NK-92 treated with Interleukin-12 subunit alpha and Interleukin-12 subunit beta, amount 100 ng/mL, for 24 hours (cell line): ENCODE measurements at regions not wholly inside any gene's neighbourhood (a gene's known extent, or its start where the extent isn't known, plus 50 kb on each side); places are given as distances from the start of the nearest gene placed in this dataset.
"Not testable (repeated sequence)": the region's sequence is repeated elsewhere in the genome, so short reads cannot be mapped to it uniquely, and the experiment has no call there.

Experiments
- DNase-seq: peaks from one replicate; lab custom pipeline; 2025; lab: John Stamatoyannopoulos, UW

DNA sequence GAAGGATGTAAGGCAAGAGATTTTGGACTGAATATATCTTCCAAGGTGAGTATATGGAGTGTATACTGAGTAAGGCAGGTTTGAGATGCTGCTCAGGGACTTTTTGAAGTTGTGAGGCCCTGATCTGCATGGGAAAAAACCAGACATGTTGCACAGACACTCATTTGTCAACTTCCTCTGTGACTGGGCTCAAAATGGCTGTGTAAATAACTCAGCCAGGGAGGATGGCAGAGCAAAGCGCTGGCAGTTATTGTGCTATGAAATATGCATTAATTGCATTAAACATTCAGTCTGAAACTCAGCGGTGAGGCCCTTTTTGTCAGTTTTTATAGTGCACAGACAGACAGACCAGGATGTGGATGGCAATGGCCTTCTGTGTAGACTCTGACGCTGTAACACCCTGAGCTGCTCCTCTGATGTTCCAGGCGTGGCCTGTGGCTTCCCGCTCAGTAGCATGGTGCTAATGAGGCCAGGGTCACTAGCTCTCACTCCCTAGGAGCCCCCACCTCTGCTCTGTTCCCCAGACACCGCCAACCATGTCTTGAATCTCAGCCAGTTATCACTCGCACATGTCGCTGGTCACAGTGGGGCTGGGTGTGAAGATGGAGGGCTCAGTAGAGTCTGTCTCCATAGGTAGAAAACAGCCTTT lies 307.0 kb upstream of the PROX1 start:
- no peak for DNase-seq

DNA sequence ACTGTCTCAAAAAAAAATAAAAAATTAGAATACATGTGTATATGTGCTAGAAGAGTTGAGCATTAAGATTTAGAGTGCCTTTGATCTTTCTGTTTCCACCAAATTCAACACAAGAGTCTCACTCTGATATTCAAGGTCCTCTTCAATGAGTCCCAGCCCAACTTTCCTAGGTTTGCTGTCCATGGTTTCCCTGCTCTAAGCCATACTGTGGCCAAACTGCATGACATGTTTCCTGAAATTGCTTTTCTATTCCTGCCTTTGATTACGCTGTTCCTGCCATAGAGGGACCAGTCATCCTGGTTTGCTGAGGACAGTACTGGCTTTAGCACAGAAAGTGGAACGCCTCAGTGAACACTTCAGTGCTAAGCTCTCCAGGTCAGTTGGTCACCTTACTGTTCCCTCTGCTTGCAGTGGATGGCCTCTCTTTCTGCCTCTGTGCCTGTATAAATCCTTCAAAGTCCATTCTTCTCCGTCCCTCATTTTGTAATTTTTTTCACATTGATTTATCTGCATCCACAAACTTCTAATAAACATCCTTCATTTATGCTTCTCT lies 305.9 kb upstream of the PROX1 start:
- DNase-seq = no peak

DNA sequence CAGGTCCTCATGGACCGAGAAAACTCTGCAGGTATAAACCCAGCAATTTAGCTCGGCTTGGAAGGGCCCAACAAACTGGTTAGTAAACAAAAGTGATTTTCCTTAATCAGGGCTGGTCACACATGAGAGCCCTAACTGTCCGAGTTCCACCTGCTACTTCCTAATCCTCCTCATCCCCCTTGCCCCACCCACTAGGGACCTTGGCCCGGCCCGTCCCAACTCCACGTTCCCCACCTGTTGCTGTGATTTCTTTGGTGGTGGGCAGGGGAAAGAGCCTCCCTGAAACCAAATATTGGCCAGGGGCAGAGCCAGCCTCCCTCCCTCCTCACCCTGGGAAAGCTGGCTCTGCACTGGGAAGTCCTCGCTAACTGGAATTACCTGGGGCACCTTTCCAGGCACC lies 304.2 kb upstream of the PROX1 start:
- no peak for DNase-seq

- no peak for DNase-seq
These were observed 303.3 kb upstream of the PROX1 start for GRCh38 chr1:213684454-213684853.

DNA sequence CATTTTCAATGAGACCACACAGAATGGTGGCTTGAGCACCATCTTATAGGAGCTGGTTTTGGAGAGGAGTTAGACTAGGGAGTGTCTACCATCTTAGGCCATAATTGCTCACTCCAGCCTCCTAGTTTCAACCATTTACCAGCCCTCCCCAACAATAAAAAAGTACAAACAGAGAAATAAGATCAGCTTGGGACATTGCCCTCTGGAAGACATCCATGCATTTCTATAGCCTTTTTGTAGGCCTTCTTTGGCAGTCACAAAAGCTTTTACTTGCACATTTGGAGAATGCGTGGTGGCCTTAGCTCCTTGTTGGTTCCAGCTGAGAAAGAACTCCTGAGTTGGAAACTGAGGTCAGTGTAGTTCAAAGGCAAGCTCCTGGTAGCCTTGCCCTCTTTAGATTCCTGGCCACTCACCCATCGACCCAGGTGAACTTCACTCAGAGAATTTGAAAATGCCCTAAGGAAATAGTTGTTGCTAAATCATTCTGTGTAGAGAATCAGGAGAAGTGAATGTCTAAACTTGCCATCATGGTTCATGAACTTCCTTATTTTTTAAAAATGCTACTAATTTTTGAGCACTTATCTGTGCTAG lies 301.7 kb upstream of the PROX1 start:
- DNase-seq = no peak

DNA sequence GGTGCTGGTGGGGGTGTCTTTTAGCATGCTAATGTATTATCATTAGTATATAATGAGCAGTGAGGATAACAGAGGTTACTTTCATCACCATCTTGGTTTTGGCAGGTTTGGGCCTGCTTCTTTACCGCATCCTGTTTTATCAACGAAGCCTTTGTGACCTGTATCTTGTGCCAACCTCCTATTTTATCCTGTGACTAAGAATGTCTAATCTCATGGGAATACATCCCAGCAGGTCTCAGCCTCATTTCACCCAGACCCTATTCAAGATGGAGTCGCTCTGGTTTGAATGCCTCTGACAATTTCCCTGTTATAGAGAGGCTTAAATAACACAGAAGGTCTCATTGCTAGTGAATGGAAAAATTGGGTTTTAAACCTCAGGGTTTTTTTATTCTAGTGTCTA lies 300.8 kb upstream of the PROX1 start:
- DNase-seq = no peak

GRCh38 chr1:213687832-213688231 lies 299.9 kb upstream of the PROX1 start:
- DNase-seq = no peak

- no peak for DNase-seq
These were observed 299.1 kb upstream of the PROX1 start for GRCh38 chr1:213688655-213689054.

GRCh38 chr1:213689260-213689659 lies 298.5 kb upstream of the PROX1 start:
- DNase-seq = no peak

- DNase-seq = no peak
These were observed 297.3 kb upstream of the PROX1 start for GRCh38 chr1:213690341-213690917.

- DNase-seq = no peak
These were observed 295.5 kb upstream of the PROX1 start for GRCh38 chr1:213692321-213692720.

GRCh38 chr1:213693864-213694263 lies 293.9 kb upstream of the PROX1 start:
- no peak for DNase-seq

DNA sequence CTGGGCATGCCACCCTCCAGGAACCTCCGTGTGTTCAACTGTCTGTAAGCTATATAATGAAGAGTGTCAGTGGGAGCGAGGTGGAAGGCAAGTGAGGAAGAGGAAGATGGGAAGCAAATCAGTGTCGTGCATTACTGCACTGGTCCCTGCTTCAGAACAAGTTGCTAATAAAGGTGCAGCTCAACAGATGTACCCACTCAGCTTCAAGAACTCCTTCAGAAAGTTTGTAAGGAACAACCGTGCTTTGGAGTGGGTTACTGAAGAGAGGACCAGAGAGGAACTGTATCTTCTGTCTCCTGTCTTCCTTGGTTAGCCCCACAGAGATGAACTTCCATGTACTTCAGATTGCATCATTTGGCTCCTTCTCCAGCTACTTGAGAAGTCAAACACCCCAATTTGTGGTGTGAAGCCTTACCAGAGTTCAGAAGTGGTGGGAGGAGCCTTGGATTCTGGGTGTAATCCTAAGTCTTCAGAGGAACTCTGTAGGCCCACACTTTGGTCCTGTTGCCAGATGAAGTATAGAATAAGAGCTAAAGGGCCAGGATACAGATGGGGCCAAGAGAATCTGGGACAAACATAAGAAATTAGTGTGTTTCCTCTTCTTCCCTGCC lies 290.5 kb upstream of the PROX1 start:
- DNase-seq = no peak

GRCh38 chr1:213698092-213698702 lies 289.6 kb upstream of the PROX1 start:
- no peak for DNase-seq

GRCh38 chr1:213702703-213703102 lies 285.1 kb upstream of the PROX1 start:
- DNase-seq = no peak

- DNase-seq = no peak
These were observed 282.8 kb upstream of the PROX1 start for GRCh38 chr1:213704941-213705340.

GRCh38 chr1:213711833-213712490 lies 275.8 kb upstream of the PROX1 start:
- not testable (repeated sequence) for DNase-seq

DNA sequence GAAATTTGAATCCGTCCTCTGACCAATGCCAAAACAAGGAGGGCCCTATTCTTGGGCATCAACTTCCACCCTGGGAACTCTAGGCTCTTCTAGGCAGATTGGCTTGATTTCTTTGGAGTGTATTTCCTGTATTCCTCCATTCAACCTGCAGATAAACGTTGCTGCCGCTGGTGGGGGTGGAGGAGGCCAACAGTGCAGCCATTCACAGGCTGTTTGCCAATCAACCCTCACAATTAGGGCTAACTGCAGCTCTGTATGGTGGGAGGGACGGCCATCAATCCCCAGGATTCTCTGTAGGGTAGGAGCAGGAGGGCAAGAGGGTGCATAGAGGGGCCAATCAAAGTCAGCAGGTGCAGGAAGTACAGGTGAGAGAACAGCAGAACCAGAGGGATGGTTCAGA lies 273.1 kb upstream of the PROX1 start:
- no peak for DNase-seq

- no peak for DNase-seq
These were observed 272.6 kb upstream of the PROX1 start for GRCh38 chr1:213715182-213715581.

DNA sequence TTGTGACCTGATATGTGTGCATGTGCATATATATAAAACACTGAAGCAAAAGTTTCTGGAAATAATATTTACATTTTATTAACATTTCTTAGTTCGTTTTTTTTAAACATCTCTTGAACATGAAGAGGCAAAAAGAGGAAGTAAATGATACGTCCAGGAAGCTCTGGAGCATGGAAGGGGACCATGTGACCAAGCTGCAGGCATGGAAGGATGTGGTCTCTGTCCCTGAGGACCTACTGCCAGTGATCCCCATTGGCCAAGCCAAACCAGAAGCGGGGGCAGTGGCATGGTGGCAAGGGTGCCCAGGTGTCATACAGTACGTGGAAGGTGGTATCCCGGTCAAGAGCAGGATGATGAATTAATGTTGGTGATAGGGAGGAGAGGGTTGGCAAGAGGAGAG lies 268.3 kb upstream of the PROX1 start:
- DNase-seq = no peak

DNA sequence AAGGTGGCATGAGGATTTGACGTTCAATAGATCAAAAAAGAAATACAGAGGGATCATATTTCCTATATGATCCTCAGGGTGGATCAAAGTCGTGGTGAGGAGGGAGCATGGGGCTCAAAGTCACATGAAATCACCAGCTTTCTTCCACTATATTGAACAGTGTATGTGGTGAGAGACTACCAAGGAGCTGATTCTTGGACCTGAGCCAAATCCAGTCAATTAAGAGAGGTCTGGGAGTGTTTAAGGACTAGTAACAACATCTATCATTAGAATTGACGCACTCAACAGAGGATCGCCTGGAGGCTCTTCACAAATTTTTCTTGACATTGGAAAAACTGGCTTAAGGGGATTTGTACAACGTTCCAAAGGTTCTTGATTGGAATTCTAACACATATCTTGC lies 267.7 kb upstream of the PROX1 start:
- no peak for DNase-seq

GRCh38 chr1:213723187-213723586 lies 264.6 kb upstream of the PROX1 start:
- no peak for DNase-seq
